MV-4-11 (cell line): ENCODE measurements at regions not wholly inside any gene's neighbourhood (a gene's known extent, or its start where the extent isn't known, plus 50 kb on each side); places are given as distances from the start of the nearest gene placed in this dataset.

Source experiments
- DNase-seq: peaks from one replicate; lab custom pipeline; 2025; lab: John Stamatoyannopoulos, UW

DNA sequence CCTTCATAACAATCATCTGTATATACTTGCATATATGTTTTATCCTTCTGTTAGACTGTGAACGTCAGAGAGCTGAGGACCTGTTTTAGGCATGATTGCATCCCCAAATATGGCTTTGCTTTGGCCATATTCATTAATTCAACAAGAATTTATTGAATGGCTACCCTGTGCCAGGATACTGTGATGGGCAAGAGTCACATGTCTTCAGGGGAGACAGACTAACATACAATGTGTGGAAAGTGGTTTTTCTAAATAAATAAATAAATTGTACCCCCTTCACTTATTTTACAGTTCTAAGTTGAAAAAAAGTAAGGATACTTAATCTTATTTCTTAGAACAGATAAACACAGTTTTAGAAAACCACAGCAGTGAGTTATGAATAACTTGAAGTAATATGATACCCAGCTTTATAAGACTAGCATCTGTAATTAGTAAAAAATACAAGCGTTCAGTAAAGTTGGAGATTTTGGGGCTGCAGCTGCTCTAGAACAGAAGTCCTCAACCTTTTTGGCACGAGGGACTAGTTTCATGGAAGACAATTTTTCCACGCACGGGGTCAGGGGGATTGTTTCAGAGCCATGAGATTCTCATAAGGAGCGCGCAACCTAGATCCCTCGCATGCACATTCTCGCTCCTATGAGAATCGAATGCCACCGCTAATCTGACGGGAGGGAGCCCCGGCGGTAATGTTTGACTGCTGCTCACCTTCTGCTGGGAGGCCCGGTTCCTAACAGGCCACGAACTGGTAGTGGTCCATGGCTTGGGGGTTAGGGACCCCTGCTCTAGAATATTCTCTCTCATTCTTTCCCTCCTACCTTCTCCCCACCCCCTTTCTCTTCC is 89.4 kb upstream of the MTPN start:
- DNase-seq = no peak

DNA sequence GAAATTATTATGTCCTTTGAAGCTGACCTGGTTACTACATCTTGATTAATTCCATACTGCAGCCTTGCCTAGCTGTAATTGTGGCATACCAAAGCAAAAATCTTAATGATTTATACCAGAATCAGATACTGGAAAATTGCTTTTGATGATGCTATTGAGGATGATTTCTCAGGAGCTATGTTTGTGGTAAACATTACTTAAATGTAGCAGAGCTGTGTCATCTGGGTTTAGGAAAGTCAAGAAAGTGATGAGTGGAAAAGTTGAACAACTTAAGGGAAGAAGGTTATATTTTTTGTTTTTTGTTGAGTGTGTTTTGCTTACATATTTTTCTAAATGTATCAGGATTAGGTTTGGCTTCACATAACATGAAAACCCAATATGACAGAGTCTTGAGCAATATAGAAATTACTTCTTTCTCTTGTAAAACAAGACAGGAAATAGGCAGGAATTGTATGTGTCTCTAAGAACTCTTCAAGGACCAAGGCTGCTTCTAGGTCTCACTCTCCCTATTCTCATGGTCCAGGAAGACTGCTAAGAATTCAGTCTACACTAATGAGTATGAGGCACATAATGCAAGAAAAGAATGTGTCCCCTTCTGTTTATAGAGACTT is 87.6 kb upstream of the MTPN start:
- no peak for DNase-seq

DNA sequence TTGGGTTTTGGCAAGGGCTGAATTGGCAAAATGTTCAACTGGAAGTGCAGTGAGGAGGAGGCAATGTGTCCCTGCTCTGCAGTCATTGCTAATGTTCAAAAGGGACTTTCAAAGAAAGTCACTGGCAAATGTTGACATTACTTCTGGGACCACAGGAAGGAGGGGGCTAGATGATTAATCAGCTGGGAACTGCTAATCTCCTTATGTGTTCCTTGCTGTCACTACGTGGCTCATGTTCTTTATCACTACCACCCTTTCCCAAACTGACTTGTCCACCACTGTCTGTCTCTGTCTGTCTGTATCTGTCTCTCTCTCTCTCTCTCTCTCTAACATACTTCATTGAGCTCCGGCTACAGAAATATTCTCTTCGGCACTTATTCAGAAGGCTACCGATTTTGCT is 86.9 kb upstream of the MTPN start:
- DNase-seq = no peak

DNA sequence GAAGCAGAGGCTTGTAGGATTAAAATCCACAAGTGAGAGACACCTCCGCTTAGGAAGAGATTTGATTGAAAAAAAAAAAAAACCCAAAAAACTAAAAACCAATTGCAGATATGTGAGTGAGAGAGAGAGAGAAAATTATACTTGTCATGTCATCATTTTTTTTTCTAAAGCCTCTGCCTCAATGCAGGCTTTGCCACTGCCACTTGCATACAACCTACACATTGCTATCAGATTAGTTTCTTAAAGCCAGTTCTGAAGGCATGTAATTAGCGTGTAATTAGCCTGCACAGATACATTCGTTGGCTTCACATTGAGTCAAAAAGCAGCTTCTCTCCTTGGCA is 86.1 kb upstream of the MTPN start:
- no peak for DNase-seq

DNA sequence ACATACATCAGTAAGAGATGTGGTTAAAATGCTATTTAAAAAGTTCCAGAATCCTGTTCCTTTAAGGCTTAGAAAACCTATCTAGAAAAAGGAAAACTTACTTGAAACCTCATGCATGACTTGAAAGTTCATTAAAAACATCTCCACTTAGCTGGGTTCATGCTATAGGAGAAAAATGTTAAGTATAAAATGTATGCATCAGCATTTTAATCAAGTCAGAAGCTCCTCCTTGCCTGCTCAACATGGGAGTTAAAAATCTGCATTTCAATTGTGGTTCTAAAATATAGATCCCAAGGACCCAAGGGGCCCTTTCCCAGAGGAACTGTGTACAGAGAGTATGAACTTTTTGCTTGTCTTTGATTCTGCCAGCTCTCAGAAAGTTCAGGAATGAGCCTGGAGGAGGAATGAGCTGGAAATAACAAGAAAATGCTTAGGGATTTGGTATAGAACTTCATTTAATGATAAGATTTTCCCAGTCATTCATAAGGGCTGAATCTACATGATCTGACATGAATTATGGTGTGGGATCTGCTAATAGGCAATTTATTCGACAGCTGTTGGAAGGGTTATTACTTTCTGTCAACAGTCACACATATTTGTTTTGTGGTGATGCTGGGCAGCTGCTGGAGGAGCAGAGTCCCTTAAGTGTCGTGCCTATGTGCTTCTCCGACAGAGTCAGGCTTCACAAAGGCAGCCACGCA is 85.6 kb upstream of the MTPN start:
- no peak for DNase-seq

DNA sequence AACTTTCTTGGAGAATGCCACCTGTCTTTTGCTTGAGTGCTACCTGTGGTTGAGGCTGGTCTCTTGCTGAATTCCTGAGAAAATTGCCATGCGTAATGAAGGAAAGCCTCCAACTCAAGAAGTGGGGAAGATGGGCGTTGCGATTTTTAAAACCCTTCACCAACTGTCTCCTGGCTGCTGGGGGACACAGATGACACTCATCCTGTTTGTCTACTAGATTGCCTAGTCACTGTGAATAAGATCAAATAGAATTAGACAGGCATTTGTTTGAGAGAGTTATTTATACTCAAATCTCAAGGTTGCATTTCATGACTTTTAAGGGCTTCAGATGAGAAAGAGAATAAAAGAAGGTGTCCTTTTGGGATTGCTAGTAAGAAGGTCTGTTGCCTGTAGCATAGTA is 84.3 kb upstream of the MTPN start:
- no peak for DNase-seq

DNA sequence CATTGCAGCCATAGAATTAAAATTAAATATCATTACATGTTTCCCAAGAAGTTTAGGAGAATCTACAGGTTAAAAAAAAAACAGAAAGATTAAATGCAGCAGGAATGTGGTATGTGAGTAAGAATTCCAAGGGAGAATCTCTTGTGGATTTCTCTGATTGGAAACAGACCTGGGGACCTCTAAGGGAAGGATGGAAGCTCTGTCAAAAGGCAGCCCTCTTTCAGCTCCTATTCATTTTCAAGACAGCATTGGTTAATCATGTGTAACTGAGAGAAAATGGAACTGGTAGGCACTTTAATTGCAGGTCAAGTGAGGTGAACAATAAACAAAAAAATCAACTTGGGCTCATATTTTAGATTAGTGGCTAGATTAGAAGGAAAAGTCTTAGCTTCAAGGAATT is 81.4 kb upstream of the MTPN start:
- DNase-seq = no peak

DNA sequence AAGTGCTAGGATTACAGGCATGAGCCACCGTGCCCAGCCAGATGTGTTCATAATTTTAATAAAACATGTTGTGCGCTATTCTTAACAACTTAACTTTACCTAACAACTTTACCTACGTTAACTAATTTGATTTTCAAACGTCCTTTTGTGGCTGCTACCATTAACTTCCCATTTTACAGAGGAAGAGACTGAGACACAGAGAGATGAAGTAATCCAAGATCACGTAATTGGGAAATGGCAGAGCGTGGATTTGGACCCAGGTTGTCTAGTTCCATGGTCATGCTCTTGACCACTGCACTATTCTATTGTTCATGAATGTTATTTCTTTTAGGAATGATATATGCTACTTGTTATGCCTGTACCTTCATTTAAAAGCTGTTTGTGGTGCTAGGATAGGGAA is 80.3 kb upstream of the MTPN start:
- DNase-seq = no peak

DNA sequence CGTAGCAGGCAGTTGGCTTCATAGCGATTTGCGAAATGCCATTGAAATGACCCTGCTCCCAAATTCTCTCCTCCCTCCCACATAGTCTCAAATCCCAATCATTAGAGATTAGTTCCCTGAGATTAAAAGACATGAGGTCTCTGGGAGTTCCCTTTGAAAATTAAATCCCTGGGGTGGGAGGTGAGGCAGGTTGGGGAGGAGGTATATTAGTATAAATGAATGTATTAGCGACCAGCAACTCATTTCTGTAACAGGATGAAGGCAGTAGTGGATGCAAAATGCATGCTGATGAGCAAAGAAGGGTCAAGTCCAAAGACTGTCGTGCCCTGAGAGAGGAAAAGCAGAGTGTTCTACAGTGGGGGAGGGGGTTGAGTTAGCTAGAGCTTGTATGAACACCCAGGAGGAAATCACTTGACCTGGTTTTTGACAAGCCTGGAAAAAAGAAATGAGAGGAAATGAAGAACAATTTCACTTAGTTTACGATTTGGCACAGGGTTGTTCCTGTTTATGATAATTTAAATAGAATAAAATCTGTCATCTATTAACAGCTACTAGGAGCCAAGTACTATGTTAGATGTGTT is 79.6 kb upstream of the MTPN start:
- DNase-seq = no peak

DNA sequence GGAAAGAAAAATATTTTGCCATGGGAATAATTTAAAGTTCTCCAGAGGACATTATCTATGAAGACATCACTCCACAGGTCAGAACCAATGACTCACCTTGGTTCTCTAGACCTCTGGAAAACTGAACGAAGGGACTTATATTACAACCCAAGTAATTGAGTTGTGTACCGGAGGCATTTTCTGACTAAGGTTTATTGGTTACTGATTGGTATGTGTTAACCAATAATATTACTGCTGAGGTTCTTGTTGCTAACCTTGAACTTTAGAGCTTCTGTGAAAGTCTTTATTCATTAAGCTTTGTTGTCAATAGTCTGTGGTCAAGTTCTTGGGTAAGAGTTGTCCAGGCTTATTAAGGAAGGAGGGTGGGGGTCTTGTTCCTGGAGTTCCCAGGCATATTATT is 78.1 kb upstream of the MTPN start:
- no peak for DNase-seq

DNA sequence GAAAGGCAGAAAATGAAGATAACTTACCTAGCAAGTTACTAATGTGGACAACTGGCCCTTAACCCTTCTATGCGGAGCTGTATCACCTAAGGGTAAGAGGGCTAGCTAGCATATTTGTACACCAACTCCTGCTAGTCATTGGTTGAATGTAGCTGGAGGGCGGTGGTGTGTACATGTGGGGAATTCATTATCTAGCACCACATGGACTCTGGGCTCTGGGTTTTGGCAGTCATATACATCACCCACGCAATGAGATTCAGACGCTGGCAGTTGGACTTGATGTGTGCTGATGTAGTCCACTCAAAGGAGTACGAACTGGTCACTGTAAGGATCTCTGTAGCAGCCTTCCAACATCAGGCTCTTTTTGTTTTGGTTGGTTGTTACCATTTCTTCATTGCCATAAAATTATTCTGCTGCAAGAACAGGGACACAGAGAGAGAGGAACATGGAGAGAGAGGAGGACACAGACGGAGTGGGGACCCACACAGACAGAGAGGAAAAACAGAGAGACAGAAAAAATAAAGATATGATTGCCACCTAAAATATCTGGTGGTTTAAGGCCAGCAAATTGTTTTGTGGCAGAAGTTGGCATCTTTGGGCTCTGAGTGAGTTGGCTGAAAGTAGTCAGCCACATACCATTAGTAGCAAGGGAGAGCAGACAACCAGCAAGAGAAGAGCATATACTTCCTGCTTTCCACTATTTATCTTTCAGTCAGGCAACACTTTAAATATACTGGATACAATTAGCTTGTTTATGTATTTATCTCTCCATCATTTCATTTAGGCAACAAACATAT is 76.7 kb upstream of the MTPN start:
- no peak for DNase-seq

DNA sequence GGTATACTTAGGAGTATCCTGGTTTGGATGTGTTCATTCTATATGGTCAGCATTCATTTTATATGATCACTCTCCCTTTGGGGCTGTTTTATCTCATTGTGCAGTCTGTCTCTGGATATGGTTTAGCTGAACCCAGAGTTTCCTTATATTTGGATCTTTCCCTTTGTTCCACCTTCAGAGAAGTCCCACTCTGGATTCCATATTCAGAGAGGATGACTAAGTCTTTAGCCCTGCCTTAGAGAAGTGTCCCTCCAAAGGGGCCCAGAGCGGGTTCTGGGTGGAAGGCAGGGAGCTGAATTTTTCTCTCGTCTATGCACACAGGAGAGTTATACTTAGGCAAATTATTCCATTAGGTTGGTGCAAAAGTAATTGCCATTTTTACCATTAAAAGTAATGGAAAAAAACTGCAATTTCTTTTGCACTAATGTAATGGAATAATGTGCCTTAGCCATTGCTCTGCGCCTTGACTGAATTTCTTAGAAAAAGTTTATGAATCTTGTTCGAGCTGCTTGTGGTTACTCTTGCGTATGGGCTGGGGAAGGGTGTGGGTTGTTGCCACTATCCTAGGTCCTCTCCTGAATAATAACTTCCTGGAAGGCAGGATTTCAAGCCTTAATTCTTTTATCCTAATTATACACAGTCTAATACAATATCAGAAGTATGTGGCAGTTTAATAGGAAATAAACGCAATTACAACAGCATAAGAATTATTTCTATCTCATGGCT is 74.2 kb upstream of the MTPN start:
- DNase-seq = no peak

DNA sequence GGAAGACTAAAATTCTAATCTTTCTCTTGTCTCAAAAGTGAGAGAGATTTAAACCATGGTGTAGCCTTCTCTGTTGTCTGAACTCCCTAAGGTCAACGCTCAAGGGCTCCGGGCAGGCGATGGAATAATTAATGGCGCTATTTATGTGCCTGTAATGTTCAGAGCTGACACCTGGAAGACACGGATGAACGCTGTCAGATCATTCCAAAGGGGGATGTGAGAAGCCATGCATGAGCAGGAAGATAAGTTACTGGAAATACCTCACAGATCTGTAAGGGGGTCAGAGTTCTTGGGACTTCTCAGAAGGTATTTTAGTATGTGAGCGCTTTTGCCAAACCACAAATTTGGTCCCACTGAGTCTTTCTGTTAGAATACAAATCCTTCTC is 73.3 kb upstream of the MTPN start:
- no peak for DNase-seq

DNA sequence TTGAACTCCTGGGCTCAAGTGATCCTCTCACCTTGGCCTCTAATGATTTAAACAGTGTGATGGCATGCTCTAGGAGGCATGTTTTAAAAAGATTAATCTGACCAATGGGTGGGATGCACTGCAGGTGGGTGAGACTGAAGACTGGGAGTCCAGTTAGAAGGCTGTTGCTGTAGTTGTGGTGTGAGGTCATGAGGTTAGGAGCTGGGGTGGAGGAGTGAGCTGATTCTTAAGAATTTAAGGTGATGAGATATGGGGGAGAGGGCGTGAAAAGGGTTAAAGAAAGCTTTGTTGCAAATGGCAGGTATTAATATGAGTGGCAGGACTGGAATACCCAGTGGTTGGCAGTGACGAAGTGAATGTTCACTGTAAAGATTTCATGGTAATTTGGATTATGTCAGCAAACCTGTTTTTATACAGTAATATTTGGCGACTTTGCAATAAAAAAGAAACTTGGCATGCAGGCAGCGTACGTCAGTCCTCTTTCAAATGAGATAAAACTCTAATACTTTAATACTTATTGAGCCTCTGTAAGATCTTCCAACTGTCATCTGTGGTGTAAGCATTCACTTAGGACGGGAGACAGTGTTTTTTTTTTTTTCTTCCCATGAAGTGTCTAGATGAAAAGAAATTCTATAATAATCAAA is 72.8 kb upstream of the MTPN start:
- DNase-seq = no peak

DNA sequence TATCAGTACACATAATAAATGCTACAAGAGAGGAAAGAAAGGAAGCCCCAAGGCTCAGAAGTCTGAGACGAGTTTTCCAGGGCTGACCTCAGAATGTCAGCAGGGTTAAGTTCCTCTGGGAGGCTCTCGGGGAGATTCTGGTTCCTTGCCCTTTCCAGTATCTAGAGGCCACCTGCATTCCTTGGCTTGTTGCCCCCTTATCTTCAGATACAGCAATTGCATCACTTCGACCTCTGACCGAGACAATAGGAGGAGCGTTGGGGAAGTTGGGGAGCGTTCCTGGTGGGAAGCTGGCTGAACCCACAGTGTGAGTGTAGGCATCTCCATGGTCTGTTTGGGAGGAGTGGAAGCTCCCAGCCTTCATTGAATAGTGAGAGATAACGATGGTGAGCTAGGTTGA is 72.0 kb upstream of the MTPN start:
- no peak for DNase-seq

DNA sequence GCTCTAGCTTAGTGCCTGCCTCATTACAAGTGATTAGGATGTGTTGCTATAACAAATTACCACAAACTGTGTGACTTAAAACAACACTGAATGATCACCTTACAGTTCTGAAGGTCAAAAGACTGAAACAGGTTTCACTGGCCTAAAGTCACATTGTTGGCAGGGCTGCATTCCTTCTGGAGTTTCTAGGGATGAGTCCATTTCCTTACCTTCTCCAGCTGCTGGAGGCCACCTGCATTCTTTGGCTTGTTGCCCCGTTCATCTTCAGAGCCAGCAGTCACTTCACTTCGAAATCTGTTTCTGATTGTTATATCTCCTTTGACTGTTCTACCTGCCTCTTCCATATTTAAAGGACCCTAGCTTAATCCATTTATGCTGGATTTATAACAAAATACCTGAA is 69.4 kb upstream of the MTPN start:
- no peak for DNase-seq

DNA sequence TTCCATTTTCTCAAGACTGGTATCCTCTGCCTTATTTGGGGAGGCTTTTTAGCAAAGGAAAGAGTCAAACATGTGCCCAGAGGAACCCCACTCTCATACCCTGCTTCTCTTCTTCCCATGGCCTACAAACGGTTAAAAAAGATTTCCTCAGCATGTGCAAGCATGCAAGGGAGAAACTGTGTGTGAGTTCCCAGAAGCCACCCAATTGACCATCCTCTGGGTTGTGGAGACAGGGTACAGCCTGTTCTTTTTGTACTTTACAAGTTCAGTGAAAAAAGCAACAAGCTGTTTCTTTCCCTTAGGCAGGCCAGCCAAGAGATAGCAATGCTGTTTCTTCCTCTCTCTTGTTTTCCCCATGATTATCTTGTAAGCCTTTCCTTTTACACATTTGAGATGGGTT is 68.8 kb upstream of the MTPN start:
- DNase-seq = no peak

DNA sequence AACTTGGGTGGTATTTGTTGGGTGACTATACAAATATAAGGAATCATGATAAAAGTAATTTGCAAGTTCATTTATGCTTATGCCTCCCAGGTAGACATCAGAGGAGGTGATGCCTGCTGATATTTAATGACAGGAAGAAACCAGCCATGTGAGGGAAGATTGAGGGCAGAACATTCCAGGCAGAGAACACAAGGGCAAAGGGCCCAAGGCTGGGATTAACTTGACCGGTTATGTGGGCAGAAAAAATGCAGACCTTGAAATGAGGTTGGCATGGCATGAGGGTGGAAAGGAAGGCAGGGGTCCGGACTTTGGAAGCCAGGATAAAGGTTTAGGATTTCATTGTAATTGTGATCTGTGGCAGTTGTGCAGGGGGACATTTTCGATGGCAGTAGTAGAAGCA is 68.0 kb upstream of the MTPN start:
- DNase-seq = no peak

DNA sequence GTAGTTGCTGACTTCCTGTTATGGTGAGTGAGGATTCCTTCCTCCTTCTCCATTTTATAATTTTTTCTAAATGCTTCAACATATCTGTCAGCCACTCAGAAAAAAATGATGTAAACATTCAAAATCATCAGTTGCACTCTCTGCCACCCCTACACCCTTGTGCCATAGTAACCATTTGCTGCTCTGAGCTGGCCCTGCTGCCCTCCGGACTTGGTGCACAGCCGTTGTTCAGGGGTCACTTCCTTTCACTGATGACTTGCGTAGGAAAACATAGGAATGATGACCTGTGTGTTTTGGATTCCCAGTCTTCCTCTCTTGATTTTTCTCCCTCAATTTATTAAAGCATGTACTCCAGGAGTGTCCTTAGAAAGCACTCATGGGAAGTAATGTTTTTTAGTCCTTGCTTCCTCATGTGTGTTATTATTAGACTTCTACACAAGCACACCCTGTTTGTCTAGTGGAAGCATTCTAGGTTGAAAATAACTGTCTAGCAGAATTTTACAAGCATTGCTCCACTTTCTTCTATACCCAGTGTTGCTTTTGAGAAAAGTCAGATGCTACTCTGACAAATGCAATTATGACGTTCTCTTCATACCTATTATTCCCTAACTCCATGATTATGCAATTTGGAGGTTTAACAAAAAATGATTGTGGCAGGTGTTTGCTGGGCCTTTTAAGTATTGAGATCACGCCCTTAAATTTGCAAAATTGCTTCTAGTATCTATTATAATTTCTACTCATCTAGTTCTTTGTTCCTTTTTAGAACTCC is 62.6 kb upstream of the MTPN start:
- no peak for DNase-seq

DNA sequence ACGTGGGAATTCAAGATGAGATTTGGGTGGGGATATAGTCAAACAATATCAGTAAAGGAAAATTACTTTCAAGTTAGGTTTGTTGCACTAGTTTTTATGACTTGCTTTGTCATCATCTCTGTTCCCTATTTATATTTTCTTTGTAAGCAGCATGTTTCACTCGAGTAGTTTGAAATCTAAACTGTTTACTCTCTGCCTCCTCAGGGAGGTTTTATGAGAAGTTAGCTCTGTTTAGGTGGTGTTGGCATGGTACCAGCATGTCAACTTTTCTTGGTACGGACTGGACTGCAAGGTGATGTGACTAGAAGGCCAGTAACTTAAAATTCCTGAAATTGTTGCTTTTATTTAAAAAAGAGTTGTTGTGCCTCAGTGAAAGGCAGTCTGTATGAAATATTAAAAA is 59.2 kb upstream of the MTPN start:
- no peak for DNase-seq
